AG09309 (cell line): ENCODE measurements at regions not wholly inside any gene's neighbourhood (a gene's known extent, or its start where the extent isn't known, plus 50 kb on each side); places are given as distances from the start of the nearest gene placed in this dataset.

Experiments used
- DNase-seq: peaks from one replicate; pipeline ENCODE4 v3.0.0-alpha.2; 2010; ENCODE audit warnings: low read depth
- H3K4me3 ChIP-seq: 2 replicates; pipeline ENCODE4 v1.5.1; 2011; ENCODE audit warnings: mild to moderate bottlenecking, low read depth, low read length, moderate library complexity; ENCODE audit not compliant: control insufficient read depth
- CTCF ChIP-seq: IDR thresholded peaks from 2 replicates; pipeline ENCODE4 v1.5.1; 2011; ENCODE audit warnings: mild to moderate bottlenecking, low read depth, low read length, inconsistent platforms; ENCODE audit not compliant: insufficient read depth, control insufficient read depth; ENCODE audit errors: missing control alignments

- DNase-seq, result no peak
- no peak overlapping the region for H3K4me3 ChIP-seq
- TF ChIP-seq CTCF, result no peak
Observed at GRCh38 chr1:239833723-239834122, 258.0 kb upstream of the FMN2 start.

GRCh38 chr1:239835946-239836440 lies 255.7 kb upstream of the FMN2 start:
- TF ChIP-seq CTCF, result no peak
- no peak overlapping the region for H3K4me3 ChIP-seq
- no peak for DNase-seq

- TF ChIP-seq CTCF, result no peak
- DNase-seq, result no peak
- no peak overlapping the region for H3K4me3 ChIP-seq
Observed at GRCh38 chr1:239840336-239840735, 251.3 kb upstream of the FMN2 start.

- no peak for DNase-seq
- no peak overlapping the region for H3K4me3 ChIP-seq
- TF ChIP-seq CTCF, result no peak
Observed at GRCh38 chr1:239840790-239841189, 250.9 kb upstream of the FMN2 start.

- no peak overlapping the region for H3K4me3 ChIP-seq
- no peak for TF ChIP-seq CTCF
- DNase-seq, result no peak
Observed at GRCh38 chr1:239841631-239842030, 250.1 kb upstream of the FMN2 start.

- no peak for DNase-seq
- no peak overlapping the region for H3K4me3 ChIP-seq
- no peak for TF ChIP-seq CTCF
Observed at GRCh38 chr1:239843541-239843940, 248.1 kb upstream of the FMN2 start.

GRCh38 chr1:239844833-239845232 lies 246.8 kb upstream of the FMN2 start:
- no peak overlapping the region for H3K4me3 ChIP-seq
- no peak for TF ChIP-seq CTCF
- no peak for DNase-seq
